CD14-positive monocyte (primary cell): ENCODE measurements at regions not wholly inside any gene's neighbourhood (a gene's known extent, or its start where the extent isn't known, plus 50 kb on each side); places are given as distances from the start of the nearest gene placed in this dataset.

Experiments
- DNase-seq, 3 donors: peaks; one replicate each; pipeline ENCODE4 v3.0.0-alpha.2; 2011 to 2022
- H2AFZ ChIP-seq: 2 replicates; pipeline ENCODE4 v1.6.0; 2012; ENCODE audit warnings: mild to moderate bottlenecking, low read depth, low read length, inconsistent platforms; ENCODE audit not compliant: insufficient read depth, poor library complexity, severe bottlenecking
- H3K27ac ChIP-seq, 2 donors: 1 replicate in 1 of 2; 2 replicates in 1 of 2; pipeline ENCODE4 v1.5.1; 2012 to 2013; ENCODE audit warnings: low read length in 2 of 2, control low read depth in 1 of 2, inconsistent platforms in 1 of 2, low read depth in 1 of 2, mild to moderate bottlenecking in 1 of 2
- H3K27me3 ChIP-seq, 2 donors: one replicate each; pipeline versions ENCODE4 v1.6.0 to v1.6.1; 2011 to 2013; ENCODE audit warnings: low read length in 2 of 2; ENCODE audit not compliant: control insufficient read depth in 2 of 2, insufficient read depth in 2 of 2
- H3K36me3 ChIP-seq, 2 donors: replicated peaks in 1 of 2; 1 replicate in 1 of 2; 2 replicates in 1 of 2; pipeline versions ENCODE4 v1.5.1 to v1.6.1; 2012 to 2013; ENCODE audit warnings: low read length in 2 of 2, control low read depth in 1 of 2, inconsistent platforms in 1 of 2, mild to moderate bottlenecking in 1 of 2; ENCODE audit not compliant: insufficient read depth in 2 of 2, control insufficient read depth in 1 of 2
- H3K4me1 ChIP-seq, 2 donors: 1 replicate in 1 of 2; 2 replicates in 1 of 2; pipeline versions ENCODE4 v1.5.1 to v1.6.1; 2012 to 2013; ENCODE audit warnings: low read length in 2 of 2, control low read depth in 1 of 2, inconsistent platforms in 1 of 2, mild to moderate bottlenecking in 1 of 2, moderate library complexity in 1 of 2; ENCODE audit not compliant: insufficient read depth in 2 of 2, control insufficient read depth in 1 of 2
- H3K4me2 ChIP-seq: replicated peaks from 2 replicates; pipeline ENCODE3; 2012; ENCODE audit warnings: low read length, moderate library complexity, mild to moderate bottlenecking; ENCODE audit not compliant: poor library complexity, severe bottlenecking; ENCODE audit errors: extremely low read depth
- H3K4me3 ChIP-seq, 3 experiments: fragments of 200-600 bp in 1 of 3; sonication (generic) in 1 of 3; replicated peaks in 1 of 3; 1 replicate in 2 of 3; 2 replicates in 1 of 3; pipeline ENCODE4 v1.5.1; 2011 to 2013; ENCODE audit warnings: low read length in 3 of 3, mild to moderate bottlenecking in 3 of 3, control low read depth in 2 of 3, low read depth in 2 of 3, inconsistent platforms in 1 of 3, moderate library complexity in 1 of 3
- H3K79me2 ChIP-seq: 2 replicates; pipeline ENCODE4 v1.6.0; 2012; ENCODE audit warnings: mild to moderate bottlenecking, control low read depth, inconsistent platforms, low read length, moderate library complexity; ENCODE audit not compliant: insufficient read depth
- H3K9ac ChIP-seq: 2 replicates; pipeline ENCODE4 v1.6.0; 2017; ENCODE audit warnings: low read length, mild to moderate bottlenecking; ENCODE audit not compliant: insufficient read depth, poor library complexity, severe bottlenecking
- H3K9me3 ChIP-seq, 2 donors: replicated peaks in 1 of 2; 1 replicate in 1 of 2; 2 replicates in 1 of 2; pipeline versions ENCODE4 v1.5.1 to v1.6.1; 2012 to 2013; ENCODE audit warnings: low read length in 2 of 2, control low read depth in 1 of 2; ENCODE audit not compliant: control insufficient read depth in 1 of 2, insufficient read depth in 1 of 2
- H4K20me1 ChIP-seq: 2 replicates; pipeline ENCODE4 v1.6.0; 2012; ENCODE audit warnings: mild to moderate bottlenecking, low read length, control low read depth, moderate library complexity; ENCODE audit not compliant: insufficient read depth
- H3K27ac Mint-ChIP-seq, 7 donors: one replicate each; pipeline ENCODE4 v1.8.0; 2020; ENCODE audit warnings: mild to moderate bottlenecking in 7 of 7, mixed read lengths in 7 of 7, moderate library complexity in 6 of 7, inconsistent platforms in 2 of 7
- H3K27me3 Mint-ChIP-seq, 3 donors: one replicate each; pipeline ENCODE4 v1.8.0; 2021 to 2022; ENCODE audit warnings: low read depth in 3 of 3, mild to moderate bottlenecking in 3 of 3, mixed read lengths in 3 of 3, moderate library complexity in 3 of 3, inconsistent platforms in 1 of 3
- H3K36me3 Mint-ChIP-seq, 2 donors: one replicate each; pipeline ENCODE4 v1.8.0; 2020; ENCODE audit warnings: mixed read lengths in 2 of 2, inconsistent platforms in 1 of 2, mild to moderate bottlenecking in 1 of 2
- H3K4me1 Mint-ChIP-seq: one replicate; pipeline ENCODE4 v1.8.0; 2020; ENCODE audit warnings: mild to moderate bottlenecking, mixed read lengths
- H3K4me3 Mint-ChIP-seq, 2 donors: one replicate each; pipeline ENCODE4 v1.8.0; 2020; ENCODE audit warnings: mild to moderate bottlenecking in 2 of 2, mixed read lengths in 2 of 2, moderate library complexity in 1 of 2
- H3K9me3 Mint-ChIP-seq, 7 donors: one replicate each; pipeline ENCODE4 v1.8.0; 2020 to 2022; ENCODE audit warnings: mixed read lengths in 7 of 7, mild to moderate bottlenecking in 6 of 7, moderate library complexity in 6 of 7, inconsistent platforms in 2 of 7
- CTCF ChIP-seq: fragments of 200-600 bp; IDR thresholded peaks from one replicate; pipeline ENCODE4 v1.8.0; 2022; ENCODE audit warnings: antibody characterized with exemption, mild to moderate bottlenecking
- WGBS: methylation state at CpG from one replicate; pipeline ENCODE4 v1.1.5; 2013; ENCODE audit warnings: missing lambda C conversion rate; ENCODE audit not compliant: insufficient coverage; 5-methylcytosine and 5-hydroxymethylcytosine counted together
- intact Hi-C, 2 donors: fragments of 100-400 bp; cut with micrococcal nuclease; formaldehyde crosslinking; loops; one replicate each; pipeline versions ENCODE4 v1.15.0 to v1.15.1; 2023

GRCh38 chr10:2301227-2301626, 563.9 kb upstream of the ADARB2 start:
- no peaks in the 10 kb centered on the region for H4K20me1 ChIP-seq
- DNase-seq, result no peak
- H3K9me3 Mint-ChIP-seq, result peaks cover 2 to 10% (median 5%) of the 10 kb centered on the region in 7 donors

DNA sequence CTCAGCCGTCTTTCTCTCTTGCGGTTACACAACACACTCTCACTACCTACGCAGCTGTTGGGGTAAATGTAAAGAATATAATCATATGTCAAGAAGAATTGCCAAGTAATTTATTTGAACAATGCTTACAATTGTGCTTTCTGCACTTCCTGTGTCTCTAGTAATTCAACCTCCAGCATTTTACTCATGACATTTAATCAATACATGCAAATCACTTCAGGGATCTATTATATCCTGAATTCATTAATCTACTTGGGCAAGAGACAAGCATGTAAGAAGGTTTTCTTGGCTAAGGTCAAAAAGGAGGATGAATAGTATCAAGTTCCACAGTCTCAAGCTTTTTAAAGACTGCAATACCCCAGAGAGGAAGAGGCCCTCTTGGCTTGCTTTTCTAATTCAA, 562.9 kb upstream of the ADARB2 start:
- intact Hi-C loops, result no loop called here
- H3K27ac Mint-ChIP-seq, result no peak overlapping the region
- no peak overlapping the region for H3K27ac ChIP-seq
- no peaks in the 10 kb centered on the region for H3K36me3 Mint-ChIP-seq
- no peaks in the 10 kb centered on the region for H3K4me1 Mint-ChIP-seq
- no peak overlapping the region for H3K9ac ChIP-seq
- no peaks in the 10 kb centered on the region for H3K4me1 ChIP-seq
- no peak overlapping the region for H3K4me3 ChIP-seq
- no peak overlapping the region for H3K4me2 ChIP-seq
- H3K27me3 Mint-ChIP-seq, result peaks cover 0 to 3% (median 2%) of the 10 kb centered on the region in 3 donors
- H3K4me3 Mint-ChIP-seq, result no peak overlapping the region
- H3K9me3 Mint-ChIP-seq, result peaks cover 2 to 9% (median 5%) of the 10 kb centered on the region in 7 donors
- H4K20me1 ChIP-seq, result no peaks in the 10 kb centered on the region
- H3K27me3 ChIP-seq, result no peaks in the 10 kb centered on the region
- DNase-seq, result no peak
- TF ChIP-seq CTCF, result no peak
- no peaks in the 10 kb centered on the region for H3K36me3 ChIP-seq
- H2AFZ ChIP-seq, result no peak overlapping the region
- no CpG with 5 or more reads among the region's 3 CpGs for WGBS
- H3K9me3 ChIP-seq, result peaks cover 14 to 25% of the 10 kb centered on the region in 2 donors
- no peaks in the 10 kb centered on the region for H3K79me2 ChIP-seq

More at GRCh38 chr10:2301227-2301626, 563.9 kb upstream of the ADARB2 start:
- no peak overlapping the region for H3K27ac Mint-ChIP-seq
- no peak overlapping the region for H3K4me3 Mint-ChIP-seq
- Histone ChIP-seq H3K4me2 (no peak overlapping the region), H3K36me3 (no peaks in the 10 kb centered on the region), H3K9ac (no peak overlapping the region), H3K9me3 (peaks cover 14 to 25% of the 10 kb centered on the region in 2 donors), H2AFZ (no peak overlapping the region), H3K4me3 (no peak overlapping the region), H3K27ac (no peak overlapping the region), H3K27me3 (no peaks in the 10 kb centered on the region), H3K4me1 (no peaks in the 10 kb centered on the region), H3K79me2 (no peaks in the 10 kb centered on the region)
- H3K4me1 Mint-ChIP-seq, result no peaks in the 10 kb centered on the region
- no peaks in the 10 kb centered on the region for H3K36me3 Mint-ChIP-seq
- no peak for TF ChIP-seq CTCF
- WGBS, result 86% methylated on average over 6 of the region's 8 CpGs
- intact Hi-C loops, result no loop called here
- H3K27me3 Mint-ChIP-seq, result peaks cover 0 to 2% (median 1%) of the 10 kb centered on the region in 3 donors
